DND-41 (cell line): ENCODE measurements at regions not wholly inside any gene's neighbourhood (a gene's known extent, or its start where the extent isn't known, plus 50 kb on each side); places are given as distances from the start of the nearest gene placed in this dataset.

Experiments
- ATAC-seq: fragments of 200-7000 bp; cut with Tn5 transposase; 3 replicates; pipeline ENCODE4 v1.9.1; 2021; ENCODE audit warnings: low read depth; ENCODE audit not compliant: insufficient read depth
- DNase-seq: peaks from one replicate; pipeline ENCODE4 v3.0.0-alpha.2; 2020
- H2AFZ ChIP-seq: 2 replicates; pipeline ENCODE4 v1.6.0; 2012; ENCODE audit warnings: low read depth, low read length
- H3K27ac ChIP-seq: 2 replicates; pipeline ENCODE4 v1.5.1; 2012; ENCODE audit warnings: low read length, inconsistent platforms
- H3K27me3 ChIP-seq: fragments of 200-600 bp; sonication (generic); 2 replicates; pipeline ENCODE4 v1.6.0; 2012; ENCODE audit warnings: low read length, mild to moderate bottlenecking, inconsistent platforms; ENCODE audit not compliant: insufficient read depth, poor library complexity
- H3K36me3 ChIP-seq: 2 replicates; pipeline ENCODE4 v1.5.1; 2012; ENCODE audit warnings: low read length, inconsistent platforms; ENCODE audit not compliant: insufficient read depth
- H3K4me1 ChIP-seq: 2 replicates; pipeline ENCODE4 v1.5.1; 2012; ENCODE audit warnings: mild to moderate bottlenecking, low read length; ENCODE audit not compliant: insufficient read depth
- H3K4me2 ChIP-seq: 2 replicates; pipeline ENCODE4 v1.6.0; 2012; ENCODE audit warnings: mild to moderate bottlenecking, moderate library complexity, low read length, inconsistent platforms; ENCODE audit not compliant: insufficient read depth
- H3K4me3 ChIP-seq, 2 experiments: fragments of 200-600 bp in 1 of 2; shearing (Covaris generic) in 1 of 2; 2 replicates each; pipeline ENCODE4 v1.5.1; 2012 to 2016; ENCODE audit warnings: inconsistent platforms in 2 of 2, low read length in 2 of 2, mild to moderate bottlenecking in 2 of 2, low read depth in 1 of 2, moderate library complexity in 1 of 2
- H3K79me2 ChIP-seq: 2 replicates; pipeline ENCODE4 v1.6.0; 2012; ENCODE audit warnings: low read length, inconsistent platforms; ENCODE audit not compliant: insufficient read depth
- H3K9ac ChIP-seq: 2 replicates; pipeline ENCODE4 v1.6.0; 2012; ENCODE audit warnings: low read depth, mild to moderate bottlenecking, inconsistent platforms, low read length, moderate library complexity
- H3K9me3 ChIP-seq: 2 replicates; pipeline ENCODE4 v1.5.1; 2012; ENCODE audit warnings: low read length, moderate library complexity, mild to moderate bottlenecking, inconsistent platforms; ENCODE audit not compliant: insufficient read depth, severe bottlenecking
- H4K20me1 ChIP-seq: 2 replicates; pipeline ENCODE4 v1.6.0; 2012; ENCODE audit warnings: low read length; ENCODE audit not compliant: insufficient read depth
- CTCF ChIP-seq: IDR thresholded peaks from 2 replicates; pipeline ENCODE4 v1.5.1; 2012; ENCODE audit warnings: borderline replicate concordance, low read length, moderate library complexity, mild to moderate bottlenecking; ENCODE audit not compliant: poor library complexity, severe bottlenecking; ENCODE audit errors: extremely low read depth
- EZH2 ChIP-seq: IDR thresholded peaks from 3 replicates; pipeline ENCODE4 v1.6.1; 2012; ENCODE audit warnings: borderline replicate concordance, low read depth, mild to moderate bottlenecking, moderate library complexity, low read length, inconsistent platforms; ENCODE audit not compliant: severe bottlenecking

- Histone ChIP-seq H3K36me3 (no peaks in the 10 kb centered on the region), H3K27me3 (no peaks in the 10 kb centered on the region), H3K4me2 (no peak overlapping the region), H2AFZ (0 out of 2 replicates have a peak overlapping the region, but pooled peaks have one; percentile 4), H3K9me3 (no peaks in the 10 kb centered on the region), H3K79me2 (no peaks in the 10 kb centered on the region), H4K20me1 (no peaks in the 10 kb centered on the region), H3K4me3 (no peak overlapping the region), H3K4me1 (peaks cover 11% of the 10 kb centered on the region), H3K27ac (no peak overlapping the region), H3K9ac (no peak overlapping the region)
- DNase-seq: no peak
- no peak for ATAC-seq
- TF ChIP-seq EZH2: no peak
- no peak for TF ChIP-seq CTCF
Observed at GRCh38 chr7:27032839-27033238, 63.0 kb downstream of the HOXA1 start.

GRCh38 chr7:27031289-27032172 lies 64.3 kb downstream of the HOXA1 start:
- Histone ChIP-seq H3K4me3 (no peak overlapping the region), H3K27me3 (no peaks in the 10 kb centered on the region), H4K20me1 (no peaks in the 10 kb centered on the region), H3K4me2 (peak overlapping the region; percentile 21; the same call in 1 of the 2 replicates), H3K27ac (peak overlapping the region; percentile 12; the same call in 1 of the 2 replicates), H3K36me3 (no peaks in the 10 kb centered on the region), H3K9me3 (no peaks in the 10 kb centered on the region), H2AFZ (peak overlapping the region; percentile 63), H3K4me1 (peaks cover 11% of the 10 kb centered on the region), H3K79me2 (no peaks in the 10 kb centered on the region), H3K9ac (no peak overlapping the region)
- no peak for DNase-seq
- ATAC-seq: peak; percentile 83
- TF ChIP-seq EZH2 (no peak), CTCF (no peak)

GRCh38 chr7:27030393-27031050 lies 65.3 kb downstream of the HOXA1 start:
- H3K27ac ChIP-seq: no peak overlapping the region
- peak overlapping the region; percentile 42 for H2AFZ ChIP-seq
- H3K36me3 ChIP-seq: no peaks in the 10 kb centered on the region
- no peak for DNase-seq
- H3K9me3 ChIP-seq: no peaks in the 10 kb centered on the region
- no peak overlapping the region for H3K4me3 ChIP-seq
- peak; percentile 45; the same call in 1 of the 3 replicates for ATAC-seq
- no peak overlapping the region for H3K4me2 ChIP-seq
- H3K27me3 ChIP-seq: no peaks in the 10 kb centered on the region
- no peaks in the 10 kb centered on the region for H4K20me1 ChIP-seq
- TF ChIP-seq EZH2 (no peak), CTCF (no peak)
- H3K4me1 ChIP-seq: peaks cover 11% of the 10 kb centered on the region
- no peak overlapping the region for H3K9ac ChIP-seq
- H3K79me2 ChIP-seq: no peaks in the 10 kb centered on the region
